Stomach (tissue), 8 donors: ENCODE measurements at regions not wholly inside any gene's neighbourhood (a gene's known extent, or its start where the extent isn't known, plus 50 kb on each side); places are given as distances from the start of the nearest gene placed in this dataset.

Experiments
- DNase-seq, 2 donors: peaks; one replicate each; pipeline versions ENCODE4 v3.0.0 to v3.0.0-alpha.2; 2013 to 2019
- H3K27ac ChIP-seq, 5 donors: fragments of 200-600 bp in 4 of 5; sonication (generic) in 4 of 5; one replicate each; pipeline ENCODE4 v1.5.1; 2013 to 2019; ENCODE audit warnings: mild to moderate bottlenecking in 1 of 5, moderate library complexity in 1 of 5
- H3K27me3 ChIP-seq, 3 donors: fragments of 200-600 bp; sonication (generic); one replicate each; pipeline ENCODE4 v1.5.1; 2017 to 2019; ENCODE audit warnings: mixed run types in 1 of 3
- H3K36me3 ChIP-seq, 4 donors: fragments of 200-600 bp; sonication (generic); 1 replicate in 3 of 4; 2 replicates in 1 of 4; pipeline ENCODE4 v1.5.1; 2016 to 2019
- H3K4me1 ChIP-seq, 4 donors: fragments of 200-600 bp; sonication (generic); one replicate each; pipeline ENCODE4 v1.5.1; 2016 to 2019
- H3K4me3 ChIP-seq, 4 donors: fragments of 200-600 bp; sonication (generic) in 3 of 4; one replicate each; pipeline ENCODE4 v1.5.1; 2016 to 2019; ENCODE audit warnings: mild to moderate bottlenecking in 1 of 4
- H3K9me3 ChIP-seq, 4 donors: fragments of 200-600 bp; sonication (generic); one replicate each; pipeline ENCODE4 v1.5.1; 2016 to 2019
- EP300 ChIP-seq: sonication (generic); formaldehyde crosslinking; IDR thresholded peaks from one replicate; pipeline ENCODE4 v1.6.1; 2017; ENCODE audit warnings: antibody characterized with exemption
- POLR2A ChIP-seq, 4 donors: fragments of 450-650 bp; IDR thresholded peaks; one replicate each; pipeline ENCODE4 v1.6.1; 2016; ENCODE audit warnings: antibody characterized with exemption in 4 of 4, control low read depth in 2 of 4, mild to moderate bottlenecking in 1 of 4, moderate library complexity in 1 of 4
- POLR2AphosphoS5 ChIP-seq, 3 donors: sonication (generic); formaldehyde crosslinking; IDR thresholded peaks; one replicate each; pipeline ENCODE4 v1.6.1; 2016; ENCODE audit warnings: antibody characterized with exemption in 3 of 3
- WGBS, 5 donors: extraction: QIAGEN DNeasy Blood & Tissue Kit in 3 of 5; methylation state at CpG; one replicate each; pipeline versions ENCODE4 v1.1.5 to v1.1.7; 2013 to 2018; 5-methylcytosine and 5-hydroxymethylcytosine counted together
- intact Hi-C: fragments of 100-400 bp; cut with DNase I; formaldehyde crosslinking; loops from one replicate; pipeline ENCODE4 v1.15.1; 2023; ENCODE audit warnings: low total_unique reads
- TF ChIP-seq, protein P1 (sequence below), 7 experiments: fragments of 450-650 bp in 4 of 7; fragments of 200-600 bp in 3 of 7; sonication (generic) in 3 of 7; IDR thresholded peaks; one replicate each; pipeline ENCODE4 v1.5.1; 2016 to 2019; ENCODE audit warnings: antibody characterized with exemption in 7 of 7, control low read depth in 2 of 7, mild to moderate bottlenecking in 1 of 7
- donor health status: healthy with polysubstance abuse.
- donor health status: Bipolar disorder and iron deficiency.
- donor health status: healthy.

DNA sequence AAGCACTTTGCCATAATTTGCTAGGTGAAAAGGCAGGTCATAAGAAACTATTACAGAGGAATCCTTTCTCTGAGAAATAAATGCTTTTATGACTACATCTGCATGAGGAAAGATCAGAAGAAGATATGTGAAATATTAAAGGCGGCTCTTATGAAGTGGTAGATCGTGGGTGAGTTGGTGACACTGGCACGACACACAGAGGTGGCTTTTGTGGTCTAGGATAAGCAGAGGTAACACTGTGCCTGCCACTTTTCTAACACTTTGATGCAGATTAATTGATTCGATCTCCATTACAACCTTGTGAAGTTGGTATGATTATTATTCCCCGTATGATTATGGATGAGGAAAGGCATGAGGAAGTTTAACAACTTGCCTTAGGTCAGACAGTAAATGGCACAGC lies 60.0 kb upstream of the ELK3 start:
- Histone ChIP-seq H3K4me1 (peaks cover 0 to 12% (median 2%) of the 10 kb centered on the region in 4 donors), H3K4me3 (no peak overlapping the region), H3K36me3 (no peaks in the 10 kb centered on the region), H3K27ac (no peak overlapping the region), H3K9me3 (no peaks in the 10 kb centered on the region), H3K27me3 (no peaks in the 10 kb centered on the region)
- 82 to 88% (median 84%) methylated on average over 5 of the region's 5 CpGs for WGBS, 5 donors
- no peak for DNase-seq
- intact Hi-C loops, result no loop called here
- TF ChIP-seq EP300 (no peak), POLR2A (IDR thresholded peaks at IDR 0.05) (no peak), POLR2AphosphoS5 (IDR thresholded peaks at IDR 0.05) (no peak)
- TF ChIP-seq, protein P1, sequence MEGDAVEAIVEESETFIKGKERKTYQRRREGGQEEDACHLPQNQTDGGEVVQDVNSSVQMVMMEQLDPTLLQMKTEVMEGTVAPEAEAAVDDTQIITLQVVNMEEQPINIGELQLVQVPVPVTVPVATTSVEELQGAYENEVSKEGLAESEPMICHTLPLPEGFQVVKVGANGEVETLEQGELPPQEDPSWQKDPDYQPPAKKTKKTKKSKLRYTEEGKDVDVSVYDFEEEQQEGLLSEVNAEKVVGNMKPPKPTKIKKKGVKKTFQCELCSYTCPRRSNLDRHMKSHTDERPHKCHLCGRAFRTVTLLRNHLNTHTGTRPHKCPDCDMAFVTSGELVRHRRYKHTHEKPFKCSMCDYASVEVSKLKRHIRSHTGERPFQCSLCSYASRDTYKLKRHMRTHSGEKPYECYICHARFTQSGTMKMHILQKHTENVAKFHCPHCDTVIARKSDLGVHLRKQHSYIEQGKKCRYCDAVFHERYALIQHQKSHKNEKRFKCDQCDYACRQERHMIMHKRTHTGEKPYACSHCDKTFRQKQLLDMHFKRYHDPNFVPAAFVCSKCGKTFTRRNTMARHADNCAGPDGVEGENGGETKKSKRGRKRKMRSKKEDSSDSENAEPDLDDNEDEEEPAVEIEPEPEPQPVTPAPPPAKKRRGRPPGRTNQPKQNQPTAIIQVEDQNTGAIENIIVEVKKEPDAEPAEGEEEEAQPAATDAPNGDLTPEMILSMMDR (IDR thresholded peaks at IDR 0.05), result no peak

DNA sequence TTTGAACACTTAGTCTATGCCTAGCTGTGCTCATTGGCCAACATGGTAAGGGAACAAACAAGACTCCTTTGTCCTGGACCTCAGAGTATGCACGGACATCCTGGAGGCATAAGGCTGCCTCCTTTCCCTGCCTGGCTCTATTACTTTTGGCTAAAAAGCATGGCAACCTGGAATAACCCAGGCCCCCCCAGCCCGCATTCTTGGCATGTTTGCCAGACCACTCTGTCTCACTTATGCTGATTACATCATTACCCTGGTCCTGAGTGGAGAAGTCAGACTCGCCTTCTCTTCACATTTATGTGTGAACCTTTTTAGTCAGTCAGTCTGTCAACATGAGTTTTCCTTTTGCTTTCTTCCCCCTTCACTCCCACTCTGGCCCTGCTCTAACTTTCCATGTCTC lies 58.0 kb upstream of the ELK3 start:
- no peaks in the 10 kb centered on the region for H3K27me3 ChIP-seq
- H3K36me3 ChIP-seq, result no peaks in the 10 kb centered on the region
- H3K4me1 ChIP-seq, result peaks cover 0 to 6% (median under 1%) of the 10 kb centered on the region in 4 donors
- H3K27ac ChIP-seq, result no peak overlapping the region
- TF ChIP-seq POLR2AphosphoS5 (IDR thresholded peaks at IDR 0.05), result no peak
- TF ChIP-seq, protein P1 (IDR thresholded peaks at IDR 0.05), result no peak
- TF ChIP-seq POLR2A (IDR thresholded peaks at IDR 0.05), result no peak
- TF ChIP-seq EP300, result no peak
- no peak for DNase-seq
- H3K9me3 ChIP-seq, result no peaks in the 10 kb centered on the region
- intact Hi-C loops, result no loop called here
- H3K4me3 ChIP-seq, result no peak overlapping the region
- 57 to 72% (median 65%) methylated on average over 3 of the region's 3 CpGs for WGBS, 5 donors

DNA sequence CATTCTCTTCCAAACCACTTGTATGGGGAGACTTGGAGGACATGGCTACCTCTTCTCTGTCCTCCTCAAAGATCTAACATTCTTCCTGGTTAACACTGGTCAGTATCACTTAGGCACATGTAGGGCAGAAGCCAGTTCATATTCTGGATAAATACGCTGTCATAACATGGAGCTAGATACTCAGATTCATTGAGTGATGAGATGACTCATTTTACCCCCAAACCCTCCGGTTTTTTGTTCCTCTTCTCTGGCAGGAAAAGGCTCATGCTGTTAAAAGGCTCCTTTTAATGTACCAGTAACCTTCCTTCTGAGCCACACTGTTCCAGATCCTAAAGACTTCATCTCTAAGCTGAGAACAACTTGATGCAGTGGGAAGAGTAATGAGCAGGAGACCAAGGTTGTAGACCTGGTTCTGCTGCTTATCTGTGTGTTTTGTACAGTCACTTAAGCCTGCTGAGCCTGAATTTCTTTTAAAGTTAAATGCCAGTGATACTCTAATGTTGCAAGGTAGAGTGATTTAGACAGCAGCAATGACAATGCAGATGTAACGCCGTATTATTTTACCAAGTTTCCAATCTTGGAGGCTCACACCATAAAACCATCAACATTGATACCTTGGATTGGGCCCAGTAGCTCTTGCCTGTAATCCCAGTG lies 57.3 kb upstream of the ELK3 start:
- H3K27ac ChIP-seq, result no peak overlapping the region
- no peaks in the 10 kb centered on the region for H3K36me3 ChIP-seq
- intact Hi-C loops, result no loop called here
- WGBS, 5 donors, result 85 to 93% (median 89%) methylated on average over 4 of the region's 4 CpGs
- no peaks in the 10 kb centered on the region for H3K27me3 ChIP-seq
- H3K4me3 ChIP-seq, result no peak overlapping the region
- no peak for TF ChIP-seq POLR2A (IDR thresholded peaks at IDR 0.05)
- no peak for TF ChIP-seq EP300
- TF ChIP-seq POLR2AphosphoS5 (IDR thresholded peaks at IDR 0.05), result no peak
- H3K4me1 ChIP-seq, result no peaks in the 10 kb centered on the region
- DNase-seq, result no peak
- H3K9me3 ChIP-seq, result no peaks in the 10 kb centered on the region

DNA sequence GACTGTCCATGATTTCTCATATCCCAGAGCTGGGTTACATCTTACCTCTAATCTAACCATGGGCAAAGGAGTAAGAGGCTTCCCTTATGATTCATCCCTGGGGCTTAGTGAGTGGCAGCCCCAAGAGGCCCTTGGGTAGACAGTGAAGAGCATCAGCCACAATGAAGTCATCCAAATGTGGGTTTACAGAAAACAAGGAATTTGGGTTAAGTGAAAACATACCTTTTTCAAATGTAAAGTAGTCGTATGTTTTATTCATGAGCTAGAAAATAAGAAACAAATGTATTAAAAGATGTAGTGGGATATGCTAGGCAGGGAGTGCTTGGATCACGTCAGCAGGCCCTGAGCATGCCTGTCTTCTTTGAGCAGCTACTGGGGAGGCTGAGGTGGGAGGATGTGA lies 54.0 kb upstream of the ELK3 start:
- H3K27ac ChIP-seq, result no peak overlapping the region
- peaks cover 0 to 9% (median 0%) of the 10 kb centered on the region in 4 donors for H3K4me1 ChIP-seq
- TF ChIP-seq, protein P1 (IDR thresholded peaks at IDR 0.05), result no peak
- TF ChIP-seq POLR2A (IDR thresholded peaks at IDR 0.05) (no peak), EP300 (no peak), POLR2AphosphoS5 (IDR thresholded peaks at IDR 0.05) (no peak)
- WGBS, 5 donors, result 80 to 94% (median 88%) methylated on average over 2 of the region's 2 CpGs
- intact Hi-C loops, result no loop called here
- H3K27me3 ChIP-seq, result no peaks in the 10 kb centered on the region
- no peak overlapping the region for H3K4me3 ChIP-seq
- no peaks in the 10 kb centered on the region for H3K9me3 ChIP-seq
- no peaks in the 10 kb centered on the region for H3K36me3 ChIP-seq
- no peak for DNase-seq

DNA sequence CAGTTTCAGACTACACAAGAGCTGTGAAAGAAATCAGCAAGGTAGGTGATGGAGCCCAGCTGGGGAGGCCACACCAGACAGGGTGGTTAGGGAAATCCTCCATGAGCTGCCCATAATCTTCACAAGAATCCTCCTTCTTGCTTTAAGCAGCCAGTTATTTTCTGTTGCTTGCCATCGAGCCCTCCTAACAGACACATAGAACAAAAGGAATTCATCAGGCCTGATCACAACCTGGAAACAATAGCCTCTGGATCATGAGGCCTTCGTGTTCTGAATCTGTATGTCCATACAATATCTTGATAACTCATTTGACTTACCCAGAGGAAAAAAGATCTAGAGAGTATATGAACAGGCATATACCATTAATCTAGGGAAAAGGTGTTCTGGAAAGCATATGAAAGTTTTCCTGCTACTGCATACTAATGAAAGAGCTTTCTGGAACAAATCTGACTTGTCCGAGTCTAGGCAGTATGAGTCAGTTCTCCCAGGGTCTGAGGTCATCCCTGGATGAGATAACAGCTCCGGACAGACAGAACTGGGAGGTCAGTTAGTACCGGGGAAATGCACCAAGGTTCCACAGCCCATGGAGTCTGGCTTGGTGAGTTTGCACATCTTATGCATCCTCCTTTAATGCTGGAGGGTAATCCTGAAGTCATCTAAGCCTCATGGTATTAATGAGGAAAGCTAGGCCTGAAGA lies 52.8 kb upstream of the ELK3 start:
- Histone ChIP-seq H3K36me3 (no peaks in the 10 kb centered on the region), H3K27ac (no peak overlapping the region), H3K27me3 (no peaks in the 10 kb centered on the region), H3K4me3 (no peak overlapping the region), H3K4me1 (peaks cover 0 to 9% (median 0%) of the 10 kb centered on the region in 4 donors), H3K9me3 (no peaks in the 10 kb centered on the region)
- intact Hi-C loops, result no loop called here
- WGBS, 5 donors, result 54 to 70% (median 62%) methylated on average over 5 of the region's 5 CpGs
- DNase-seq, result no peak
- TF ChIP-seq POLR2A (IDR thresholded peaks at IDR 0.05) (no peak), EP300 (no peak), POLR2AphosphoS5 (IDR thresholded peaks at IDR 0.05) (no peak)
- TF ChIP-seq, protein P1 (IDR thresholded peaks at IDR 0.05), result no peak
